ENCODE measurements at regions not wholly inside any gene's neighbourhood (a gene's known extent, or its start where the extent isn't known, plus 50 kb on each side); places are given as distances from the start of the nearest gene placed in this dataset.

GRCh38 chr15:31455499-31455898, 128.9 kb downstream of the KLF13 start:
- no peak for DNase-seq (ENCODE audit: low read depth)
- TF ChIP-seq CTCF (IDR thresholded peaks at IDR 0.05; ENCODE audit: insufficient read depth, low read depth, low read length): peak; percentile 37
- no peak overlapping the region for H3K4me3 ChIP-seq (ENCODE audit: low read depth, low read length)

GRCh38 chr15:31456354-31457060, 129.9 kb downstream of the KLF13 start:
- no peak for DNase-seq (ENCODE audit: low read depth)
- no peak for TF ChIP-seq CTCF (IDR thresholded peaks at IDR 0.05; ENCODE audit: insufficient read depth, low read depth, low read length)
- no peak overlapping the region for H3K4me3 ChIP-seq (ENCODE audit: low read depth, low read length)

GRCh38 chr15:31457161-31457560, 130.5 kb downstream of the KLF13 start:
- no peak for TF ChIP-seq CTCF (IDR thresholded peaks at IDR 0.05; ENCODE audit: insufficient read depth, low read depth, low read length)
- no peak overlapping the region for H3K4me3 ChIP-seq (ENCODE audit: low read depth, low read length)
- no peak for DNase-seq (ENCODE audit: low read depth)

GRCh38 chr15:31457631-31458526, 131.2 kb downstream of the KLF13 start:
- DNase-seq (ENCODE audit: low read depth): peak; percentile 92
- TF ChIP-seq CTCF (IDR thresholded peaks at IDR 0.05; ENCODE audit: insufficient read depth, low read depth, low read length): no peak
- no peak overlapping the region for H3K4me3 ChIP-seq (ENCODE audit: low read depth, low read length)

GRCh38 chr15:31458596-31459399, 132.2 kb downstream of the KLF13 start:
- no peak for TF ChIP-seq CTCF (IDR thresholded peaks at IDR 0.05; ENCODE audit: insufficient read depth, low read depth, low read length)
- no peak overlapping the region for H3K4me3 ChIP-seq (ENCODE audit: low read depth, low read length)
- DNase-seq (ENCODE audit: low read depth): peak; percentile 74

- no peak overlapping the region for H3K4me3 ChIP-seq (ENCODE audit: low read depth, low read length)
- no peak for TF ChIP-seq CTCF (IDR thresholded peaks at IDR 0.05; ENCODE audit: insufficient read depth, low read depth, low read length)
Measured at GRCh38 chr15:31459400-31459748, 132.7 kb downstream of the KLF13 start.

More at GRCh38 chr15:31459400-31459748, 132.7 kb downstream of the KLF13 start:
- DNase-seq (ENCODE audit: low read depth): no peak

Measured in fibroblast of villous mesenchyme (primary cell).